Epithelial cell of prostate (primary cell): ENCODE measurements at regions not wholly inside any gene's neighbourhood (a gene's known extent, or its start where the extent isn't known, plus 50 kb on each side); places are given as distances from the start of the nearest gene placed in this dataset.
"Not testable (repeated sequence)": the region's sequence is repeated elsewhere in the genome, so short reads cannot be mapped to it uniquely, and the experiment has no call there.

Experiments
- DNase-seq: peaks from one replicate; pipeline ENCODE4 v3.0.0-alpha.2; 2011; ENCODE audit warnings: low read depth, low spot score
- H3K27ac ChIP-seq: fragments of 450-650 bp; 2 replicates; pipeline ENCODE4 v1.5.1; 2017; ENCODE audit warnings: mild to moderate bottlenecking

DNA sequence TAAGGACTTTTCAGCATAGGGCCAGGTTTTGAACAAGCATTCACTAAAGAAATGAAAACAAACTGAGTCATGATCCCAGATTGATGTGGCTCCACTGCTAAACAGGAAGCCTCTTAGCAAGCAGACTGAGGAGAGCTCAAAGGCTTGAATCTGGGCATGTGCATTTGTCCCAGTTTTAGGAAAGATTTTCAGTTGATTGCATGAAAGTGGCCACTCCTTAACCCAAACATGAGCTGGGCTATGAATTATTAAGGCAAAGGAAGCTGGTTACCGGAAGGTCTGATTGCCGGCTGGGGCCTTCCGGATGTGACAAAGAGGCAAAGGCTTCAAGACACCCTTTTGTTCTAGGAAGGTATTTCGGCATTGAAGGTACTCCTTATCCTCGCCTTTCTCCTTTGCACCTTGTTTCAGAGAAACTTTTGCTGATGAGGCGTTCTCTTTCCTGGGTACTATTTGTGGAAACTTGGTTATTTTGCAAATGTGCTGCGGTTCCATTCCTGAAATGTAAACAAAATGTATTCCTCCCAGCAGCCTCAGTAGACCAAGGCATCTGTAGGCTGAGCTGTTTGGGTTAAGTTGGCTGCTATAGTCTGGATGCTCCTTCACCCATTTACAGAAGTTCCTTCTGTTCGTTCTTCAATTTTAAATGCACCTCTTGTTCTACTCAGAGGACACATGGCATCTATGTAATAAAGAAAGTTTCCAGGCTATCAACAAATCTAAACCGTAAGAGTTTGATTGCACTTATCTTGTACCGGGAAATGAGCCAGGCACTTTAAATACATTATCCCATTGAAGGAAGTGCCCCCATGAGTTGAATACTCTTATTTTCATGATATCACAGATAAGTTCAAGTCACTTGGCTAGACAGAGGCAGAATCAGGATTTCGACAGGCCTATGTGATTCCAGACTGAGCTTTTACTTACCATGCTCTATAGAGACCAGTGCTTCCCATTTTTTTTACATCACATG lies 115.6 kb upstream of the METAP2 start:
- no peak overlapping the region for H3K27ac ChIP-seq
- DNase-seq, result no peak

DNA sequence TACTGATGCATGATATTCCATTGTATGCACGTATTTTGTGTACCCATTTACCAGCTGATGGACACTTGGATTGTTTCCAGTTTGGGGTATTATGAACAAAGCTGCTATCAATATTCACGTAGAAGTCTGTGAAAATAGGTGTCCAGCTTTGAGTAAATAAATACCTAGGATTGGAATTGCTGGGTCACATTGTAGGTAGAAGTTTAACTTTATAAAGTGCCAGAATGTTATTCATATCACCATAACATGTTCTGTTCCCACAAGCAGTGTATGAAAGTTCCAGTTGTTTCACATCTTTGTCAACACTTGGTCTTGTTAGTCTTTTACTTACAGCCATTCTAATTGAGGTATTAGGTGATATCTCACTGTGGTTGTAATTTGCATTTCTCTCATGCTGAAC lies 108.0 kb upstream of the METAP2 start:
- DNase-seq, result no peak
- H3K27ac ChIP-seq, result no peak overlapping the region

DNA sequence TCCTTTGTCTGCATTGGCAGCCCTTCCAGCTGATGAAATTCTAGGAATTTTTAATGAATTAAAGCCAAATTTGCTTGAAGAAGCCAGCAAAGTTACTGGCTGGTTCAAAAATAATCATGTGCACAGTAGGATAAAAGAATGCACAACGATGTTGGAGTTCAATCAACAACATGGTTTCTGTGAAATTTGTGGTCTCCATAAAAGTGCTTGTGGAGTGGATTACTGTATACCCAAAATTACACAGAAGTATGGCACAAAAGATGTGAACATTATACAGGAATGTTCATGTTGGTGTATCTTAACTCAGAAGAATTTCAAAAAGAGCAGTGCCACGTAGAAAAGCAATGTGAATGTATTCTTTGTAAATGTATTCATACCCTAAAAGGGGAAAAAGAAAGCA lies 105.0 kb upstream of the METAP2 start:
- DNase-seq, result no peak
- no peak overlapping the region for H3K27ac ChIP-seq

DNA sequence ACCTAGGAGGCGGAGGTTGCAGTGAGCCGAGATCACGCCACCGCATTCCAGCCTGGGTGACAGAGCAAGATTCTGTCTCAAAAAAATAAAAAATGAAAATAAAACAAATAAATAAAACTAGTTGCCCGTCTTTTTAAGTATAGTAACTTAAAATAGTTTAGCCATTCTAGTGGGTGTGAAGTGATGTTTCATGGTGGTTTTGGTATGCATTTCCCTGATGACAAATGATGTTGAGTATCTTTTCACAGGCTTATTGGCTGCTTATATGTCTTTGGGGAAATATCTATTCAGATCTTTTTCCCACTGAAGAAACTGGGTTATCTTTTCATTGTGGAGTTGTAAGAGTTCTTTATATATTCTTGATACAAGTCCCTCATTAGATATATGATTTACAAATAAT lies 102.4 kb upstream of the METAP2 start:
- no peak for DNase-seq
- no peak overlapping the region for H3K27ac ChIP-seq

DNA sequence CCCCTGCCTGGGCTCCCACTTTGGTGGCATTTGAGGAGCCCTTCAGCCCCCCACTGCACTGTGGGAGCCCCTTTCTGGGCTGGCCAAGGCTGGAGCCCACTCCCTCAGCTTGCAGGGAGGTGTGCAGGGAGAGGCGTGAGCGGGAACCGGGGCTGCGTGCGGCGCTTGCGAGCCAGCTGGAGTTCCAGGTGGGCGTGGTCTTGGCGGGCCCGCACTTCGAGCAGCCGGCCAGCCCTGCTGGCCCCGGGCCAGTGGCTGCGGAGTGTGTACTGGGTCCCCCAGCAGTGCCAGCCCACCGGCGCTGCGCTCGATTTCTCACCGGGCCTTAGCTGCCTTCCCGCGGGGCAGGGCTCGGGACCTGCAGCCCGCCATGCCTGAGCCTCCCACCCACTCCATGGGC lies 94.5 kb upstream of the METAP2 start:
- H3K27ac ChIP-seq, DNase-seq: not testable (repeated sequence)

DNA sequence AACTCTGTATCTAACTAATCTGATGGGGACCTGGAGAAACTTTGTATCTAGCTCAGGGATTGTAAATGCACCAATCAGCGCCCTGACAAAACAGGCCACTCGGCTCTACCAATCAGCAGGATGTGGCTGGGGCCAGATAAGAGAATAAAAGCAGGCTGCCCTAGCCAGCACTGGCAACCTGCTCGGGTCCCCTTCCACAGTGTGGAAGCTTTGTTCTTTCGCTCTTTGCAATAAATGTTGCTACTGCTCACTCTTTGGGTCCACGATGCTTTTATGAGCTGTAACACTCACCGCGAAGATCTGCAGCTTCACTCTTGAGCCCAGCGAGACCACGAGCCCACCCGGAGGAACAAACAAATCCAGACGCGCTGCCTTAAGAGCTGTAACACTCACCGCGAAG lies 93.6 kb upstream of the METAP2 start:
- not testable (repeated sequence) for H3K27ac ChIP-seq, DNase-seq

DNA sequence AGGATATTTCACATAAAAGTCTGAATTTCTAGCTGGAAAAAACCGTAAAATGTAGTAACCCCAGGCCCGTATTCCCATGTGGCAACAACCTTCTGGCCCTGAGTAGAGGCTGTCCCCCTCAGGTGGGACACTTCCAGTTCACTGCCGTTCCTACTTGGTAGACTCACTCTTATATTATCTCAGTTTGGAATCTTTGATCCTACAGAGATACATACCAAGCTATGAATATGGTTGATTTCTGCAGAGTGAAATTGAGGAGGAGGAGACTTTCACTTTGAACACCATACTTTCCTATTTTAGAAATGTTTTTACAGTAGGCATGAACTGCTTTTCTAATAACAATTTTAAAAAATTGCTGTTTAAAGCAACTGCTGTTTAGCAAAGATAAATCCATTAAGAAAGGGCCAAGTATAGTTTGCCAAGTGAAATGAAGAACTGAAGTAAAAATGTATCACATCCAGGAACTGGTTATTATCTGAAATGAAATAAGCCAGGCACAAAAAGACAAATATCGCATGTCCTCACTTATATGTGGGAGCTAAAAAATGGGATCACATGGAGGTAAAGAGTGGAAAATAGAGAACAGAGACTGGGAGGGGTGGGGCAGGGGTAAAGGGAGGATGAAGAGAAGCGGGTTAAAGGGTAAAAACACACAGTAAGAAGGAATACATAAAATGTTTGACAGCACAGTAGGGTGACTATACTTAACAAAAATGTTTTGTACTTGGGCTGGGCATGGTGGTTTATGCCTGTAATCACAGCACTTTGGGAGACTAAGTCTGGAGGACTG lies 92.8 kb upstream of the METAP2 start:
- H3K27ac ChIP-seq, result no peak overlapping the region
- no peak for DNase-seq

DNA sequence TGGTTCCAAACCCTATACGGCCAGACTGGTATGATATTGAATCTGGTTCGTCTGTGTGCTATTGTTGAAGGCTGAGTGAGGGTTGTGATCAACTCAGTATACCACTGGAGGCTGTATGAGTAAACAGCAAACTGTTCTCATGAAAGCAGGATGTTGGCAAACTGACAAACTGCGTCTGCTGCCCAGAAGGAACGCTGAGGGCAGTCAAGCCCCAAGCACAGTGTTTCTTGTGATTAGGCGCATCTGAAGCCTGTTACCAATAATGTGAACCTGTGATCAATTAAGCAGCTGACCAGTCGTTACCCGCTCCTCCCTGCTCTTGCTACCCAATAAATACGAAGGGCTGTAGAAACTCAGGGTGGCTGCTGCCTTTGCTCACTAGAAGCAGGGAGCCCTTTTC lies 90.0 kb upstream of the METAP2 start:
- not testable (repeated sequence) for H3K27ac ChIP-seq, DNase-seq

DNA sequence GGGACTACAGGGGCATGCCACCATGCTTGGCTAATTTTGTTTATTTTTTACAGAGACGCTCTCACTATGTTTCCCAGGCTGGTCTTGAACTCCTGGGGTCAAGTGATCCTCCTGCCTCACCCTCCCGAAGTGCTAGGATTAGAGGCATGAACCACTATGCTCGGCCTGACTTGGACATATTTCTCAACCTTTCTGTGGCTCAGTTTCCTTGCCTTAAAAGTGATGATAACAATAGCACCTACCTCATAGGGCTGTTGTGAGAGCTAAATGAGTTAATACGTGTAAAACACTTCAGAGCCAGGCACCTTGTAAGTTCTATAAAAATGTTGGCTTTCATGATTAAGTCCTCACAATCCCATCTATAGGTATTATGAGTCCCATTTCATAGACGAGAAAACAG lies 89.2 kb upstream of the METAP2 start:
- H3K27ac ChIP-seq, result no peak overlapping the region
- no peak for DNase-seq

DNA sequence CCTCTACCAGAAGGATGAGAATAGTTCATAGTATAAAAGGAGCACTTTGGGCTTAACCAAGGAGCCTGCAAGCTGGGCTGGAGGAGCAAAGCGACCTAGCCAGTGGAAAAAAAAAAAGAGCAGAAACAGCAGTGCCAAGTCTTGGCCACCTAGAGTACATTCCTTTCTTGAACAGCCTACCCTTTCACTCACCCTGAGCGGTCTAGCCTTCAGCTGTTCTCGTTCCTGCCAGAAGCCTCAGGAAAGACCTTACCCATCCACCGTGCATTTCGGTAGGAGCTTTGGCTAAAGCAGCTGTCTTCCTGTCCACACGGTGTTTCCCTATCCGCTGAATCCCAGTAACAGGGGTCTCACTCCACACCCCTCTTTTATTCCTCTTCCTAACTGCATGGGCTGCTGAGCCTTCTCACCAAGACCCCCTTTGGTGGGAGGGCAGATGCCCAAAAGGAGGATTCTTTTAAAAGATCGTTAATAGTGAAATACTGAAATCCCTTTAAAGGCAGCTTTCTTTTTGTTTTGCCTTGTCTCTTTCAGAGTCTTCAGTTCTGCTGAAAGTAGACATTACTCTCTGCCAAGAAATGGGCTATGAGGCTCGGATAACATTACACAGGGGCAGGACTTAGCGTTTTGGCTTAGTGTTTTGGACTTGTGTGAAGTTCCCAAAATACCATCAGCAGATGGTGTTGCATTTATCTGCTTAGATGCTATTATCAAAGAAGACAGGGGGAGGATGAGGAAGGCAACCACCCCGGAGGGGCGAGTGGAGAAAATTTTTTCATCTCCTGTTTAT lies 88.5 kb upstream of the METAP2 start:
- H3K27ac ChIP-seq, result peak overlapping the region; percentile 15

DNA sequence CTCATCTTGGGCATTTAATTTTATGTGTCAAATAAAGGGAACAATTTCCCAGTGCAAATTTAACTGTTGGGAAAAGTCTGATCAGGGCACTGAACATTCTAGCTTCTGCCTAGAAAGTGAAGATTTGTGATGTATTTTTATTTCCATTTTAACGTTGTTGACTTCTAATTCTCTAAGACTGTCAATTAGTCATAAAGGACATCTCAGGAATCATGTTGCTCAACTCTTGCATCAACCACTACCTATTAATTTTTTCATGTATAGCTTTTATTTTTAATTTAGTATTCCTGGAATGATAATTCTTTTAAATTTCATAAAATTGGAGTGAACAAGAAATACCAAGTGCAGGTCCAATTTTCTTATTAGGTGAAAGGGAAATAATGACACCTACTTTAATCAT lies 87.9 kb upstream of the METAP2 start:
- peak overlapping the region; percentile 15 for H3K27ac ChIP-seq
- no peak for DNase-seq

More for the DNA sequence above, 88.5 kb upstream of the METAP2 start:
- no peak for DNase-seq

DNA sequence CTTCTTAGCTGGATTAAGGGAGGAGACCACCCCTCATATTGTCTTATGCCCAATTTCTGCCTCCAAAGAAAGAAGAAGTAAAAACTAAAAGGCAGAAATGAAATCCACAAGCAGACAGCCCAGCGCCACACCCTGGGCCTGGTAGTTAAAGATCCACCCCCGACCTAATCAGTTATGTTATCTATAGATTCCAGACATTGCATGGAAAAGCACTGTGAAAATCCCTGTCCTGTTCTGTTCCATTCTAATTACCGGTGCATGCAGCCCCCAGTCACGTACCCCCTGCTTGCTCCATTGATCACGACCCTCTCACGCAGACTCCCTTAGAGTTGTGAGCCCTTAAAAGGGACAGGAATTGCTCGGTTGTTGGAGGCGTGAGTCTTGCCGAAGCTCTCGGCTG lies 85.7 kb upstream of the METAP2 start:
- H3K27ac ChIP-seq, DNase-seq: not testable (repeated sequence)

DNA sequence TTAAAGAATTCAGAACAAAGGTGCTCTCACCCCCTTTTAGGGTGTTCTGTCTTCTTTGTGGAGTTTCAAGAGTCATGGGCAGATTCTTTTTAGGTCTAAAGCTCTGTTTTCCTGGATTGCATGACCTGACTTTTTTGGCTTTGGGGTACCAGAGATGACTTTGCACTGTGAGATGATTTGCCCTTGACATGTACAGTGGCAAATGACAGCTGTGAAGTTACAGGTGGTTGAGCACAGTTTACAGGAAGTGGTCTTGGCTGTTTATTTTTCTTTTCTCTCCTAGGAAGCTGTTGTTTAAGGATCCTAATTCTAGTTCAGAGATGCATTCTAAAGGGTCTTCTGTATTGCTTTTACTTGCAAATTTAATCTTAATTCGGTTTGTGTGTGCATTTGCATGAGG lies 83.8 kb upstream of the METAP2 start:
- no peak overlapping the region for H3K27ac ChIP-seq
- DNase-seq, result no peak

DNA sequence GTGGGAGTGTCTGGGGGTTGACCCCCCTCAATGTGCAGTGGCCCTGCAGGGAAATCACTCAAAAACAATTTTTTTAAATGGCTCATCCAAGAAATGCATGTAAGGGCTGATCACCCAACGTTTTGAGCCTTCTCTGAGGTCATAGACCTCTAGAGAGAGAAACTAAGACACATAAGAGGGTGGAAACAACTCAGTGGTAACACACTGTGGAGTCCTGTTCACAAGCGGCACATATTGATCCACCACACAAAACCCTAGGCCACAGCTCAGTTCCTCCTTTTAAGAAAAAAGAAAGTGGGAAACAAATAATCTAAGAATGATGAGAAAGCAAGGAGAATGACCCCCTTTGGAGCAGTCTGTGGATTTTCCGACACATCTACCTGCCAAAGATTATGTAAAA lies 83.0 kb upstream of the METAP2 start:
- no peak overlapping the region for H3K27ac ChIP-seq
- no peak for DNase-seq

DNA sequence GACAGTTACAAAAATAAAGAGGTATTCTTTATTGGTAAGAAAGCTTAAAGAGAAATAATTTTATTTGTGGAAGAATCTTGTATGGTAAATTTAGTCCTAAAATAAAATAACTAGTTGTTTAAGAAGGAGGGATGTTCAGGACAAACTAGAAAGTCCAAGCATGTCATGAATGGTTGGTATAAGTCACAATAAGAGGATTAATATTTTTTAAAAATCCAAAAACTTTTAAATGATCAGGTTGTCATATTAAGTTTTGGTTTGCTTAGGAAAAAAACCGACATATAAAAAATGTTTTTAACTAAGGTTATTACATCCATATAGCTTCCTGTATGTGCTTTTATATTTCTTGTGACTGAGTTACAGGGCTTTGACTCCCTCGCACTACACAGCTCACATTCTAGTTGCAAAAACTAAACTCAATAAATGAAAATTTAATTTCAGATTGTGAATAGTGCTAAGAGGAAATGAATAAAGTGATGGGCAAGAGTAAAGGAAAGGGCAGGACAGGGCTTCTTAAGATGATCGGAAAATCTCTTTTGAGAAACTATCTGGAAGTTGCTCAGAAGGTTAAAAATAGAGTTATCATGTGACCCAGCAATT lies 80.7 kb upstream of the METAP2 start:
- H3K27ac ChIP-seq, result no peak overlapping the region
- DNase-seq, result no peak

DNA sequence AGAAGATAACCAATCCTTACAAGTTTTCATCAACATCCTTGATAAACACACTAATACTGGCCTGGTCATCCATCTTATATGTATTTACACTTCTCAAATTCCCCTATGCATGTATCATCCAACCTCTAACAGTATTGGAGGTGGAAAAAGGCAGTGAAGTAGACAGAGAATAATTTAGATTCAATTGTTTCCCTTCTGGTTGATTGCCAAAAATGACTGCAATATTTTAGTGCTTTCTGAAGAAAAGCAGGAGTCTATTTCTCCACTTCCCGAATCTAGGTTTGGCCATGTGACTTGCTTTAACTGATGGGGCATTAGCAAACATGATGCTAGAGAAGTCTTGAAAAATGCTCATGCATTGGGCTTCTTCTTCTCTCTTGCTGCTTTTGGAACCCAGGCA lies 78.3 kb upstream of the METAP2 start:
- no peak overlapping the region for H3K27ac ChIP-seq
- no peak for DNase-seq

DNA sequence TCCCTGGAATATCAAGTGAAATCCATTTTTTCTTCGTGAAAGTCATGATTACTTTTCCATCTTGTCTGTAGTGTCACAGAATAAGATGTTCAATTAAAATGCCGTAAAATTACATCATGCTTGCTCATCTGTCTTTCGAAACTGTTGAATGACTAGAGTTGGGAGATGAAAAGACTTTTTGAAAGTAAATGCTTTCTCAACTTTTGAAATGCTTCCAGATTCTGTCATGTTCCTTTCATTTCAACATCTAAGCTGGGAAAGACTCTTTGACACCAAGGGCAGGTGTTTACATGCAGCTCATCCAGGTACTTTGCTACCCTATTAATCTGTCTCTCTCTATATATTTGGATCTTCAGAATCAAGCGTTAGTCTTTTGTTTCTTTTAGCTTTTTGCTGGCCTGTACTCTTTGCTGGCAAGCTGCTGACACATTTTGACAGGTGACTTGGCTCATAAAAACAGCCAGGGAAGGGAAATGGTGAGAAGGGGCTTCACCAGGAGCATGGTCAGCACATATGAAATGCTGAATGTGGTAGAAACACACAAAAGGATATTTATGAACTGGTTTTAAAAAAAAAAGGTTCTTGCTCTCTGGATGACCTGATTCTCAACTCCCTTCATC lies 77.0 kb upstream of the METAP2 start:
- H3K27ac ChIP-seq, result peak overlapping the region; percentile 42
- DNase-seq, result peak; percentile 75

DNA sequence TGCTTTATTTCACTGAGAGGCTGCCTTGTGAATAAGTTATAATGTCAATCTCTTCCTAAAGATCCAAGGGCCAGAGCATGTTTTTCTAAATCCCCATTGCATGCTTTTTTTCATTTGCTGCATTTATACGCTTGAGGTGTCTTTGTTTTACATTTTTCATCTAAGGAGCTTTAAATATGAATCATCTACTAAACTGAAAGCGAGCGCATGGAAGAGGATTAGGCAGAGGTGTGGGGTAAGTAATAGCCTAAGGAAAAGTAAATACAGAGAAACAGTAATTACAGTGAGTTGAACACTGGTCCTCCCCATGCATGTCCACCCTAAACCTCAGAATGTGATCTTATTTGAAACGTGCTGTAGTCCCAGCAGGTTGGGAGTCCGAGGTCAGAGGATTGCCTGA lies 76.4 kb upstream of the METAP2 start:
- peak overlapping the region; percentile 42 for H3K27ac ChIP-seq
- no peak for DNase-seq

DNA sequence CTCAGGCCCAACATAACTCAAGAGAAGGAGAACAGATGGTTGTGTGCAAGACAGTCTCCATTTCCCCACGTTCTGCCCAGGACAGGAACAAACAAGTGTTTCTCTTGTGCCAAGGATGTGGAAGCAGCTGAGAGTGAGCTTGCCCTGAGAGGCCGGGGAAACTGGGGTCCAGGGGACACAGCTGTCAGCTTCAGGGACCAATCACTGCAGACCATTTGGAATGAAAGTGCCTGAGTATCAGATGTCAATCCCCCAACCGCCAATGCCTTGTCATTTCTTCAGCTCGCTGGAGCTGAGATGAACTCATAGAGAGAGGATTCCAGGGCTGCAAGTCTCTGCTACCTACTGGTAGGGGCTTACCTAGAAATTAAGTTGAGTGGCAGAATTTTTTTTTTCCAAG lies 71.9 kb upstream of the METAP2 start:
- H3K27ac ChIP-seq, result no peak overlapping the region
- no peak for DNase-seq

DNA sequence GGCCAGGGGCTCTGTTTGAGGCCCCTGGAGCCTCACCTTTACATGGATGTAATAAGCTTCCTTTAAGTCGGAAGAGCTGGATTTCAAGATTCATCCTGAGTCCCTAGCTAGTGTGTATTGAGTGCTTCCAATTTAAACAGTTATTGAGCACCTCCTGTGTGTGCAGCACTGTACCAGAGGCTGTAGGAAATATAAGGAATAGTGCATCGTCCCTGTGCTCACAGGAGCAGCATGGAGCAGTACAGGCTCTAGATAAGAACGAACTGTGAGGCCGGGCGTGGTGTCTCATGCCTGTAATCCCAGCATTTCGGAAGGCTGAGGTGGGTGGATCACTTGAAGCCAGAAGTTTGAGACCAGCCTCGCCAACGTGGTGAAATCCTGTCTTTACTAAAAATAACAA lies 65.8 kb upstream of the METAP2 start:
- no peak for DNase-seq
- no peak overlapping the region for H3K27ac ChIP-seq
